H1 (cell line): ENCODE measurements at regions not wholly inside any gene's neighbourhood (a gene's known extent, or its start where the extent isn't known, plus 50 kb on each side); places are given as distances from the start of the nearest gene placed in this dataset.

Experiments used
- CBX5 ChIP-seq: fragments of 300-800, 300-1000 bp; sonication (generic); IDR thresholded peaks from 2 replicates; pipeline ENCODE4 v1.7.1; 2016; ENCODE audit warnings: antibody characterized with exemption, low read length, low read depth
- CHD1 ChIP-seq: IDR thresholded peaks from 2 replicates; pipeline ENCODE4 v1.6.1; 2012; ENCODE audit warnings: low read depth, low read length, improper control_type of control experiment
- EGR1 ChIP-seq: IDR thresholded peaks from 2 replicates; pipeline ENCODE4 v1.6.1; 2011; ENCODE audit warnings: low read depth, low read length, borderline replicate concordance
- HDAC6 ChIP-seq: IDR thresholded peaks from one replicate; pipeline ENCODE4 v1.7.1; 2012; ENCODE audit warnings: low read depth, mild to moderate bottlenecking, inconsistent platforms, low read length, moderate library complexity
- POU5F1 ChIP-seq: IDR thresholded peaks from 2 replicates; pipeline ENCODE4 v1.6.1; 2011; ENCODE audit warnings: low read depth, mild to moderate bottlenecking, low read length, moderate library complexity
- RXRA ChIP-seq: IDR thresholded peaks from 2 replicates; pipeline ENCODE4 v1.6.1; 2011; ENCODE audit warnings: low read depth, mild to moderate bottlenecking, low read length, moderate library complexity; ENCODE audit not compliant: insufficient read depth

- TF ChIP-seq CBX5, result no peak
- TF ChIP-seq CHD1, result no peak
- no peak for TF ChIP-seq RXRA
- TF ChIP-seq POU5F1, result no peak
- no peak for TF ChIP-seq EGR1
- no peak for TF ChIP-seq HDAC6
These were observed 274.3 kb upstream of the CAMK1G start (continued) for GRCh38 chr1:209309198-209309597.
